OCI-LY7 (cell line): ENCODE measurements at regions not wholly inside any gene's neighbourhood (a gene's known extent, or its start where the extent isn't known, plus 50 kb on each side); places are given as distances from the start of the nearest gene placed in this dataset.

Experiments
- BruUV-seq: library from RNA; stranded (reverse); fragments of 400-500 nt; replicated peaks from 2 replicates; lab custom pipeline; 2021; lab: Mats Ljungman, UMichigan
- CTCF ChIA-PET: fragments of 300-600 bp; sonication (Branson Sonifier 250); formaldehyde crosslinking; loops from one replicate; lab custom pipeline; 2022; ENCODE audit warnings: antibody characterized with exemption; ENCODE audit not compliant: unreplicated experiment; lab: Charles Lee
- POLR2A ChIA-PET: fragments of 300-600 bp; sonication (Branson Sonifier 250); formaldehyde crosslinking; loops from one replicate; lab custom pipeline; 2022; ENCODE audit warnings: antibody characterized with exemption; lab: Charles Lee
- DNase-seq: peaks from one replicate; pipeline ENCODE4 v3.0.0-alpha.2; 2015; ENCODE audit warnings: low spot score
- H2AFZ ChIP-seq: fragments of 200-600 bp; sonication (generic), shearing (Covaris generic); 2 replicates; pipeline ENCODE4 v1.6.1; 2014; ENCODE audit warnings: mild to moderate bottlenecking, antibody characterized with exemption, low read length, moderate library complexity
- H3K27ac ChIP-seq: fragments of 200-600 bp; sonication (generic); 2 replicates; pipeline ENCODE4 v1.5.1; 2014; ENCODE audit warnings: mixed run types, low read depth, mild to moderate bottlenecking, moderate library complexity, low read length, inconsistent platforms; ENCODE audit not compliant: poor library complexity, severe bottlenecking
- H3K36me3 ChIP-seq: fragments of 200-600 bp; sonication (generic); 2 replicates; pipeline ENCODE4 v1.6.1; 2014; ENCODE audit warnings: mild to moderate bottlenecking, antibody characterized with exemption, low read length, moderate library complexity, mixed read lengths; ENCODE audit not compliant: insufficient read depth
- H3K4me1 ChIP-seq: fragments of 200-600 bp; sonication (generic); 2 replicates; pipeline ENCODE4 v1.5.1; 2014; ENCODE audit warnings: mild to moderate bottlenecking, low read length; ENCODE audit not compliant: insufficient read depth, poor library complexity, severe bottlenecking
- H3K4me2 ChIP-seq: fragments of 200-600 bp; sonication (generic); 2 replicates; pipeline ENCODE4 v1.6.1; 2014; ENCODE audit warnings: mild to moderate bottlenecking, low read length
- H3K4me3 ChIP-seq: fragments of 200-600 bp; sonication (generic); 2 replicates; pipeline ENCODE4 v1.5.1; 2014; ENCODE audit warnings: mild to moderate bottlenecking, low read depth, low read length; ENCODE audit not compliant: poor library complexity, severe bottlenecking
- H3K79me2 ChIP-seq: fragments of 200-600 bp; sonication (generic); 2 replicates; pipeline ENCODE4 v1.6.1; 2016; ENCODE audit warnings: low read depth, mild to moderate bottlenecking, low read length, moderate library complexity, mixed read lengths; ENCODE audit not compliant: insufficient read depth
- H3K9me2 ChIP-seq: fragments of 200-600 bp; sonication (generic); 2 replicates; pipeline ENCODE4 v1.6.1; 2016; ENCODE audit warnings: mild to moderate bottlenecking, low read length, mixed read lengths; ENCODE audit not compliant: insufficient read depth
- H3K9me3 ChIP-seq: fragments of 200-600 bp; sonication (generic); 2 replicates; pipeline ENCODE4 v1.6.1; 2014; ENCODE audit warnings: mild to moderate bottlenecking, mixed run types, low read length, mixed read lengths
- H4K20me1 ChIP-seq: fragments of 200-600 bp; sonication (generic); 2 replicates; pipeline ENCODE4 v1.6.1; 2014; ENCODE audit warnings: mild to moderate bottlenecking, antibody characterized with exemption, low read length, moderate library complexity, mixed read lengths; ENCODE audit not compliant: insufficient read depth
- CTCF ChIP-seq: fragments of 200-600 bp; sonication (generic); conservative IDR thresholded peaks from 2 replicates; pipeline ENCODE4 v1.5.1; 2014; ENCODE audit warnings: mild to moderate bottlenecking, antibody characterized with exemption, low read length, moderate library complexity, mixed read lengths
- EZH2phosphoT487 ChIP-seq: fragments of 200-600 bp; sonication (generic); IDR thresholded peaks from 2 replicates; pipeline ENCODE4 v1.6.1; 2018; ENCODE audit warnings: low read depth, borderline replicate concordance, mild to moderate bottlenecking, mixed run types, antibody characterized with exemption, low read length, moderate library complexity, mixed read lengths
- intact Hi-C: fragments of 100-400 bp; cut with micrococcal nuclease; formaldehyde crosslinking; loops from one replicate; pipeline ENCODE4 v1.10.0; 2022; ENCODE audit not compliant: unreplicated experiment

- H3K9me3 ChIP-seq: no peaks in the 10 kb centered on the region
- intact Hi-C loops: no loop called here
- H3K36me3 ChIP-seq: no peaks in the 10 kb centered on the region
- H3K4me3 ChIP-seq: no peak overlapping the region
- no peaks in the 10 kb centered on the region for H3K79me2 ChIP-seq
- BruUV-seq: no TSS peak
- H4K20me1 ChIP-seq: no peaks in the 10 kb centered on the region
- no peak overlapping the region for H2AFZ ChIP-seq
- DNase-seq: no peak
- no peak overlapping the region for H3K4me2 ChIP-seq
- no peak overlapping the region for H3K27ac ChIP-seq
- POLR2A ChIA-PET: no interaction called here
- H3K9me2 ChIP-seq: no peaks in the 10 kb centered on the region
- TF ChIP-seq CTCF: no peak
- TF ChIP-seq EZH2phosphoT487: no peak
- no peaks in the 10 kb centered on the region for H3K4me1 ChIP-seq
- CTCF ChIA-PET: no interaction called here
Observed at GRCh38 chr11:70725278-70725677, 326.9 kb downstream of the CTTN start.

- Histone ChIP-seq H3K79me2 (no peaks in the 10 kb centered on the region), H3K9me3 (no peaks in the 10 kb centered on the region), H3K9me2 (no peaks in the 10 kb centered on the region), H4K20me1 (no peaks in the 10 kb centered on the region), H3K4me2 (no peak overlapping the region), H3K36me3 (no peaks in the 10 kb centered on the region), H3K4me3 (no peak overlapping the region), H3K27ac (no peak overlapping the region), H3K4me1 (no peaks in the 10 kb centered on the region), H2AFZ (no peak overlapping the region)
- BruUV-seq: no TSS peak
- intact Hi-C loops: no loop called here
- DNase-seq: no peak
- TF ChIP-seq EZH2phosphoT487 (no peak), CTCF (no peak)
- POLR2A ChIA-PET: no interaction called here
- CTCF ChIA-PET: no interaction called here
Observed at GRCh38 chr11:70725739-70726138, 327.4 kb downstream of the CTTN start.

- ChIA-PET POLR2A (no interaction called here), CTCF (no interaction called here)
- intact Hi-C loops: no loop called here
Observed at GRCh38 chr11:70727021-70727420, 328.7 kb downstream of the CTTN start.

More at GRCh38 chr11:70727021-70727420, 328.7 kb downstream of the CTTN start:
- Histone ChIP-seq H3K9me3 (no peaks in the 10 kb centered on the region), H3K9me2 (no peaks in the 10 kb centered on the region), H3K4me2 (no peak overlapping the region), H4K20me1 (no peaks in the 10 kb centered on the region), H3K27ac (no peak overlapping the region), H3K4me3 (no peak overlapping the region), H2AFZ (no peak overlapping the region), H3K36me3 (no peaks in the 10 kb centered on the region), H3K79me2 (no peaks in the 10 kb centered on the region), H3K4me1 (no peaks in the 10 kb centered on the region)
- TF ChIP-seq EZH2phosphoT487 (no peak), CTCF (no peak)
- no peak for DNase-seq
- no TSS peak for BruUV-seq
